ENCODE measurements at regions not wholly inside any gene's neighbourhood (a gene's known extent, or its start where the extent isn't known, plus 50 kb on each side); places are given as distances from the start of the nearest gene placed in this dataset.

DNA sequence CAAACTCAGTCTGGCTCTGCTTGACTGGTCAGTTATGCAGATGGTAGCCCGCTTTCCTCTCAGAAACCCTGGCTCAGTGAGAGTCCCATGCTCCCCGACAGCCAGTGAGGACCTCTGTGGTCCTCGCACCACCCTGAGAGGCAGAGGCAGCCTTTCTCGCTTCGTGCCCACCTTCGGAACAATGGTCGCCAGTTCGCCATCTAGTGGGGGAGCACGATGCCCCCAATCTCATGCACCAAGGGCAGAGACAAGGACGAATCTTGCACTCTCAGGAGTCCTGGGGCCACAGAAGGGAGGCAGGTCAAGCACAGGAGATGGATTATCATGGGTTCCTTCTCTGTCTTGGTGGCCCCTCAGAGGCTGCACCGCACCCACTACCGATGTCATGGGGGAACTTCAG lies 75.2 kb downstream of the RHCG start:
- Mint-ChIP-seq H3K4me3 (no peak overlapping the region), H3K27ac (no peak overlapping the region), H3K27me3 (peaks cover 60% of the 10 kb centered on the region), H3K4me1 (ENCODE audit: low read depth) (peaks cover under 1% of the 10 kb centered on the region), H3K9me3 (no peaks in the 10 kb centered on the region), H3K36me3 (no peaks in the 10 kb centered on the region)
- POLR2A ChIA-PET: no interaction called here
- intact Hi-C loops (cut with micrococcal nuclease): no loop called here
- no peak for DNase-seq
- CTCF ChIA-PET: interaction anchor here (1.4 to 7.7 kb wide), 2 partner anchors 9 to 62 kb away, joined by 4 to 130 read pairs; no protein-coding TSS in a partner anchor

DNA sequence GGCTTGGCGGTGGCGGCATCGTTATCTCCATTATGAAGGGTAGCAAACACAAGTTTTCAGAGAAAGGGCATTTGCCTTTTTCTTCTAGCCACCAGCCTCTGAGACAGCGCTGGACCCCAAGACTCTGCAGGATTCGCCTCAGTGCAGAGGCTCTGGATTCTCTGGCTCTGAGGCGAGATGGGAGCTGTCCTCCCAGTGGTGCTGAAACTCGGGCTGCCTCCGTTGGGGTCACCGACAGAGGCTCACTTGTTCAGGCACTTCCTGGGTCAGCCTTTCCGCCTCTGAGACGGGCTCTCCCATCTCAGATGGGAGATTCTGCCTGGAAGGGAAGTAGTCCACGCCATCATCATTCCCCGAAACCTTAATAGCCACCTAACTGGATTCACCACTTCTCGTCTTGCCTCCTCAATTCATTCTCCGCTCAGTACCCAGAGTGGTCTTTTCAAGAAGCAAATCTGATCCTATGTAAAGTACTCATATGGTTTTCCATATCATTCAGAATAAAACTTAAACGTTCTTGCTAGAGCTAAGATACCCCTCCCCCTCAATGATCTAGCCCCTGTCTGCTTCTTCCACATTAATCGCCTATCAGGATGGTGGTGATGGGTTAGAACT lies 76.9 kb downstream of the RHCG start:
- POLR2A ChIA-PET: no interaction called here

GRCh38 chr15:89417206-89417725 lies 79.1 kb downstream of the RHCG start:
- ChIA-PET CTCF (interaction anchor here (0.6 to 7.7 kb wide), 16 partner anchors 9 to 67 kb away, joined by 3 to 130 read pairs (median 4); no protein-coding TSS in a partner anchor), POLR2A (no interaction called here)
- peaks cover 81% of the 10 kb centered on the region for H3K27me3 Mint-ChIP-seq
- H3K27ac Mint-ChIP-seq: no peak overlapping the region
- intact Hi-C loops (cut with micrococcal nuclease): loop anchor here (2.0 kb wide), 1 partner anchor 14 kb away; no protein-coding TSS in a partner anchor
- H3K4me1 Mint-ChIP-seq (ENCODE audit: low read depth): peaks cover 3% of the 10 kb centered on the region
- no peak for DNase-seq
- H3K9me3 Mint-ChIP-seq: no peaks in the 10 kb centered on the region
- no peak overlapping the region for H3K4me3 Mint-ChIP-seq
- no peaks in the 10 kb centered on the region for H3K36me3 Mint-ChIP-seq

More for the DNA sequence above, 76.9 kb downstream of the RHCG start:
- Mint-ChIP-seq H3K27ac (no peak overlapping the region), H3K4me1 (ENCODE audit: low read depth) (peaks cover 3% of the 10 kb centered on the region), H3K9me3 (no peaks in the 10 kb centered on the region), H3K27me3 (peaks cover 73% of the 10 kb centered on the region), H3K4me3 (no peak overlapping the region), H3K36me3 (no peaks in the 10 kb centered on the region)
- DNase-seq: peak; percentile 66
- CTCF ChIA-PET: interaction anchor here (1.1 to 7.7 kb wide), 4 partner anchors 10 to 60 kb away, joined by 3 to 130 read pairs (median 28); no protein-coding TSS in a partner anchor
- intact Hi-C loops (cut with micrococcal nuclease): no loop called here

DNA sequence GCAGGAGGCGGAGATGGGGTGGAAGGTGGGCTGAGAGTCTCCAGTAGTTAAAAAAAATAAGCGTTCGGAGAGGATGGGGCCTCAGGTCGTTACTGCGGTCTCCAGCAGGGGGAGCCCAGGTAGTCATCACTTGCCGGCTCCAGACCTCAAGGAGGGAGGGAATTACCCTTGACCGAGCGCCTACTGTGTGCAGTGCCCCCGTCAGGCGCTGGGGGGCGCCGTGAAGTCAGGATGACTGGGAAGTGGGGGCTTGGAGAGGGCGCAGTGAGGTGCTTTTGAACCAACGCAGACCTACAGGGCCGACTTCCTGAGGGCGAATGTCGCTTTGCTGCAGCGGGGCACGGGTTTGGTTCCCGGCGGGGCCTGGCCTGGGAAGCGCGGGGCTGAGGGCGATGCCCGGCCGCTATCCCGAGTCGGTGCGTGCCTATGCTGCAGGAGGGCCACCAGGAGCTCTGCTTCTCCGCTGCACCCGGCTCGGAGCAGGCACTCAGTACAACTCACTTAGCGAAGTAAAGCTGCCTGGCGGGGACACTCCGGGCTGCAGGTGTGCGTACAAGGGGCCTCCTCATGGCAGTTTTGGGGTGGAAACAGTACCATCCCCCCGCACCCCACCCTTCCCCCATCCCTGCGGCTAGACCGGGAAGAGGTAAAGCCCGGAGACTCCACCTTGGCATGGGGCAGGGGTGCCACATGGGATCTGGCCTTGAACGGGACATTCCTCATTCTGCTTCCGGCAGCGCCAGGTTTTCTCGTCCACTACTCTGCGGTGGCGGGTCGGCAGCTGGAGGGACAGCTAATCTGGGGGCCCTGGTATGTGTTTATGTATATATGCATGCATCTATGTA lies 79.8 kb downstream of the RHCG start:
- peak; percentile 90 for DNase-seq
- Mint-ChIP-seq H3K27me3 (peaks cover 87% of the 10 kb centered on the region), H3K27ac (no peak overlapping the region), H3K9me3 (no peaks in the 10 kb centered on the region), H3K4me3 (no peak overlapping the region), H3K36me3 (no peaks in the 10 kb centered on the region), H3K4me1 (ENCODE audit: low read depth) (peaks cover 7% of the 10 kb centered on the region)
- intact Hi-C loops (cut with micrococcal nuclease): loop anchor here (1.0 to 2.0 kb wide), 2 partner anchors 14 to 58 kb away; no protein-coding TSS in a partner anchor
- POLR2A ChIA-PET: no interaction called here
- CTCF ChIA-PET: interaction anchor here (0.6 to 7.7 kb wide), 18 partner anchors 8 to 66 kb away, joined by 3 to 130 read pairs (median 4); no protein-coding TSS in a partner anchor

GRCh38 chr15:89414571-89414970 lies 79.9 kb upstream of the POLG start:
- CTCF ChIA-PET: interaction anchor here (1.3 to 7.7 kb wide), 2 partner anchors 55 to 77 kb away, joined by 3 to 130 read pairs; no protein-coding TSS in a partner anchor
- no peaks in the 10 kb centered on the region for H3K9me3 Mint-ChIP-seq
- peaks cover 87% of the 10 kb centered on the region for H3K27me3 Mint-ChIP-seq
- POLR2A ChIA-PET: no interaction called here
- intact Hi-C loops (cut with micrococcal nuclease): no loop called here
- no peak overlapping the region for H3K27ac Mint-ChIP-seq
- no peak for DNase-seq
- H3K36me3 Mint-ChIP-seq: no peaks in the 10 kb centered on the region
- H3K4me3 Mint-ChIP-seq: no peak overlapping the region
- peaks cover 20% of the 10 kb centered on the region for H3K4me1 Mint-ChIP-seq (ENCODE audit: low read depth)

DNA sequence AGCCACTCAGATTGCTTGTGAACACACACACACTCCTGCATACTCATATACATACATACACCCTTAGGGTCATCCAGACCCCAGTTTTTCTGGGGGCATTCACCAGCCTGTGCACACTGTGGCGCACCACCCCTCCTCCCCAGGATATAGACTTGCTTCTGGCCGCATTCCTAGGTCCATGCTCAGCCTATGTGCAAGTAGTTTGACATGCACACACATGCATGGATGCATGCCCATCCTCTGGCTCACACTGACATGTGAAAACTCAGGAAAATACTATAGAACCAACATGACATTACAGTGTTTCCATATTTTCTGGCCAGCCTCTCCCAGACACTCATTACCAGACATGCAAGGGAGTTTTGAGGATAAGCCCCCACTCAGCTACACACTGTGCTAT lies 79.3 kb upstream of the POLG start:
- Mint-ChIP-seq H3K9me3 (no peaks in the 10 kb centered on the region), H3K27me3 (peaks cover 87% of the 10 kb centered on the region), H3K4me3 (no peak overlapping the region), H3K4me1 (ENCODE audit: low read depth) (peaks cover 27% of the 10 kb centered on the region), H3K36me3 (no peaks in the 10 kb centered on the region), H3K27ac (no peak overlapping the region)
- ChIA-PET POLR2A (no interaction called here), CTCF (interaction anchor here (1.3 to 7.7 kb wide), 2 partner anchors 54 to 76 kb away, joined by 3 to 130 read pairs; no protein-coding TSS in a partner anchor)
- intact Hi-C loops (cut with micrococcal nuclease): no loop called here
- no peak for DNase-seq

GRCh38 chr15:89412905-89413411 lies 78.3 kb upstream of the POLG start:
- Mint-ChIP-seq H3K9me3 (no peaks in the 10 kb centered on the region), H3K4me3 (no peak overlapping the region), H3K36me3 (no peaks in the 10 kb centered on the region), H3K27ac (no peak overlapping the region), H3K4me1 (ENCODE audit: low read depth) (peaks cover 35% of the 10 kb centered on the region), H3K27me3 (peaks cover 88% of the 10 kb centered on the region)
- CTCF ChIA-PET: no interaction called here
- no peak for DNase-seq
- POLR2A ChIA-PET: no interaction called here
- intact Hi-C loops (cut with micrococcal nuclease): no loop called here

GRCh38 chr15:89410039-89410435 lies 75.4 kb upstream of the POLG start:
- intact Hi-C loops (cut with micrococcal nuclease): no loop called here
- H3K27me3 Mint-ChIP-seq: peaks cover 90% of the 10 kb centered on the region
- no peak for DNase-seq

DNA sequence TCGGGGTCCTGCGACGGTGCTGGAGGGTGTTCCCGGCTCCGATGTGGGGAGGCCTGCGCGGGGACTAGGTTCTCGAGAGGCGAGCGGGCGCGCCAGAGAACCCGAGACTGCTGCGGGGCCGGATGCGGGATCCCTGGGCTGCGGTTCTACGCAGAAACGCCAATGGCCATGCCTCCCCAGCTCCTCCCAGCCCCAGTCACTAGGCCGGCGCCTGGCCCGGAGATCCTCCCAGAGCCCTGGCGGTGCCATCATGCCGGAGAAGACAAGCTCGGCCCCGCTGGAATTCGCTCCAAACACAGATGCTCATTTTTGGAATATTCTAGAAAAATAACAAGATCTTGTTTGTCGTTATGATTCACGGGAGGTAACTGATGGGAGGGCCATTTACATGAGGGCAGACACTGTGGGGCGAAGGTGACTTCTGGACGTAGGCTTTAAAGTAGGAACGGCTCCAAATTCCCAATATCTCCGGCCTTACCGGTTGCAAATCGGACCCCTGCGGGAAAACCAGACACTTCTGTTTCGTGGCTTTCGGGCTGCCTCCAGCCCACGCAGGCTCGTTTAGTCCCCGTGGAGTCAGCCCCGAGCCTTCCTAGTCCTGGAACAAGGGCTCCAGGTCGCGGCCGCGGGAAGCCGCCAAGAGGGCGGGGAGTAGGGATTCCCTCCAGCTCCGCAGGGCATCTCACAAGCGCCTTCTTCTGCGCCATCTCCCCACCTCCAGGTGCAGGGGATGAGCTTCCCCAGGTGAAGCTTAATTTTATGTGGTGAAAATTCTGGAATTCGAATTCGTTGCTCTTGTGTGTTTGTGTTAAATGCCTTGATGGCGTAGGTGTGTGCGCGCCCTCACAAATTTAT lies 74.8 kb upstream of the POLG start:
- intact Hi-C loops (cut with micrococcal nuclease): no loop called here
- Mint-ChIP-seq H3K4me1 (ENCODE audit: low read depth) (peaks cover 44% of the 10 kb centered on the region), H3K9me3 (no peaks in the 10 kb centered on the region), H3K27ac (no peak overlapping the region), H3K36me3 (no peaks in the 10 kb centered on the region), H3K27me3 (peaks cover 92% of the 10 kb centered on the region), H3K4me3 (peak overlapping the region; percentile 72)
- POLR2A ChIA-PET: no interaction called here
- CTCF ChIA-PET: interaction anchor here (1.2 to 1.9 kb wide), 5 partner anchors 8 to 63 kb away, joined by 3 to 7 read pairs (median 6); no protein-coding TSS in a partner anchor
- DNase-seq: no peak

More at GRCh38 chr15:89410039-89410435, 75.4 kb upstream of the POLG start:
- CTCF ChIA-PET: interaction anchor here (1.5 kb wide), 1 partner anchor 64 kb away, joined by 3 read pairs; no protein-coding TSS in a partner anchor
- no peaks in the 10 kb centered on the region for H3K9me3 Mint-ChIP-seq
- H3K36me3 Mint-ChIP-seq: no peaks in the 10 kb centered on the region
- POLR2A ChIA-PET: no interaction called here
- no peak overlapping the region for H3K27ac Mint-ChIP-seq
- H3K4me3 Mint-ChIP-seq: no peak overlapping the region
- peaks cover 44% of the 10 kb centered on the region for H3K4me1 Mint-ChIP-seq (ENCODE audit: low read depth)

GRCh38 chr15:89408372-89409183 lies 74.0 kb upstream of the POLG start:
- H3K27me3 Mint-ChIP-seq: peaks cover 90% of the 10 kb centered on the region
- POLR2A ChIA-PET: no interaction called here
- intact Hi-C loops (cut with micrococcal nuclease): no loop called here

More at GRCh38 chr15:89408372-89409183, 74.0 kb upstream of the POLG start:
- no peaks in the 10 kb centered on the region for H3K36me3 Mint-ChIP-seq
- no peak for DNase-seq
- no peaks in the 10 kb centered on the region for H3K9me3 Mint-ChIP-seq
- no peak overlapping the region for H3K27ac Mint-ChIP-seq
- CTCF ChIA-PET: interaction anchor here (1.2 to 1.9 kb wide), 6 partner anchors 9 to 62 kb away, joined by 3 to 7 read pairs (median 6); no protein-coding TSS in a partner anchor
- peak overlapping the region; percentile 72 for H3K4me3 Mint-ChIP-seq
- peaks cover 44% of the 10 kb centered on the region for H3K4me1 Mint-ChIP-seq (ENCODE audit: low read depth)

Measured in activated CD4-positive, alpha-beta memory T cell treated with anti-CD3 and anti-CD28 coated beads for 36 hours (primary cell).